A549 (cell line): ENCODE measurements at regions not wholly inside any gene's neighbourhood (a gene's known extent, or its start where the extent isn't known, plus 50 kb on each side); places are given as distances from the start of the nearest gene placed in this dataset.

Experiments
- CTCF ChIP-seq: fragments of >200 bp; sonication (Bioruptor Twin); formaldehyde crosslinking; IDR thresholded peaks from 3 replicates; pipeline ENCODE4 v1.5.1; 2016
- EP300 ChIP-seq, 2 experiments: fragments of >200 bp; sonication (Bioruptor Twin); formaldehyde crosslinking; IDR thresholded peaks; 2 replicates in 1 of 2; 3 replicates in 1 of 2; pipeline ENCODE4 v1.6.1; 2016 to 2017
- FOSL2 ChIP-seq, 2 experiments: fragments of 450-650 bp in 1 of 2; fragments of >200 bp in 1 of 2; sonication (Bioruptor Twin) in 1 of 2; formaldehyde crosslinking; IDR thresholded peaks; 2 replicates each; pipeline versions ENCODE4 v1.5.0 to v1.6.1; 2016 to 2020; ENCODE audit warnings: mild to moderate bottlenecking in 1 of 2, moderate library complexity in 1 of 2
- JUN ChIP-seq, 2 experiments: fragments of >200 bp; sonication (Bioruptor Twin); formaldehyde crosslinking; IDR thresholded peaks; 2 replicates in 1 of 2; 3 replicates in 1 of 2; pipeline ENCODE4 v1.6.1; 2016 to 2017

GRCh38 chrX:85698921-85699320, 319.5 kb upstream of the POF1B start:
- TF ChIP-seq JUN (IDR thresholded peaks at IDR 0.05), result no peak
- no peak for TF ChIP-seq CTCF
- TF ChIP-seq EP300 (IDR thresholded peaks at IDR 0.05), result no peak
- TF ChIP-seq FOSL2 (IDR thresholded peaks at IDR 0.05), result no peak
- TF ChIP-seq FOSL2 (CRISPR knock-in tag; IDR thresholded peaks at IDR 0.05), result no peak
